Ureter (tissue), 1 donor: ENCODE measurements at regions not wholly inside any gene's neighbourhood (a gene's known extent, or its start where the extent isn't known, plus 50 kb on each side); places are given as distances from the start of the nearest gene placed in this dataset.

ENCODE experiments used
- DNase-seq: peaks from one replicate; pipeline ENCODE4 v3.0.0-alpha.2; 2020; ENCODE audit warnings: low spot score
- donor health status: DM: yes; HTN: yes; CAD: no.

DNA sequence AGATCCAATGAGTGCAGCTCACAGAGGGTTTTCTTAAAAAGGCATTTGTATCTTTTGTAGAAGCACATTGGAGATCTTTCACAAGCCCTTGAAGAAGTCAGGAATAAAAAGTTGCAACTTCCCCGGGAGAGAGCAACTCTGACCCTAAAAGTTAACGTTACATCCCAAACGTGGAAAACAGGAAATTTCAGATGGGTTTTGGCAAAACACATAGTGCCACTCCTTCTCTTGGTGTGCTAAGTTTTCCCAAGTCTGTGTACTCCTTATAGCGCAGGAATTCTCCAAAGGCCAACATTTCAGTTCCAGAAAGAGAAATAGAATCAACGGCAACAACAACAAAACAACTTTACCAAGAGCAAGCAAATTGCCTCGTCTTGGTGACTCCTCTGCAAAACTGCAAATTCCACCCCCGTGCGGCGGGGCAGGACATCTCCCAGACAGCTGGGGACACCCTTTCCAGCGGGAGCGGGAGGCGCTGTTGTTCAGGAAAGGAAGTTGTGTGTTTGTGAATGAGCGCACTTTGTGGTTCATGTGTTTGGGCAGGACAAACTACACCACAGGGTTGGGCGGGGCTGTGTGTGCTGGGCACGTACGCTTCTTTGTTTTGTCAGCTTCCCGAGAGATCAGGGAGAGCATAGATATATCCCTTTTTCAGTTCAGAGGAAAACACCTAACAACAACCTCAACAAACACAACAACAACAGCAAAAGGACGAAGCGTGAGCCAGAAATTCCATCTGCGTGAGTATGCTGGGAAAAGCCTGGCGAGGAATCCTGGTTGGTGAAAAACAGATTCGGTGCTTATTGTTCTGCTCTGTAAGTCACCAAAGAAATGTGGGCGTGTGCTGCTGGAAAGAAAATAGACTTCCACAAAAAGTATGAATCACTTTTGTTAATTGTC, 294.7 kb upstream of the PITRM1 start:
- DNase-seq = peak; percentile 82

DNA sequence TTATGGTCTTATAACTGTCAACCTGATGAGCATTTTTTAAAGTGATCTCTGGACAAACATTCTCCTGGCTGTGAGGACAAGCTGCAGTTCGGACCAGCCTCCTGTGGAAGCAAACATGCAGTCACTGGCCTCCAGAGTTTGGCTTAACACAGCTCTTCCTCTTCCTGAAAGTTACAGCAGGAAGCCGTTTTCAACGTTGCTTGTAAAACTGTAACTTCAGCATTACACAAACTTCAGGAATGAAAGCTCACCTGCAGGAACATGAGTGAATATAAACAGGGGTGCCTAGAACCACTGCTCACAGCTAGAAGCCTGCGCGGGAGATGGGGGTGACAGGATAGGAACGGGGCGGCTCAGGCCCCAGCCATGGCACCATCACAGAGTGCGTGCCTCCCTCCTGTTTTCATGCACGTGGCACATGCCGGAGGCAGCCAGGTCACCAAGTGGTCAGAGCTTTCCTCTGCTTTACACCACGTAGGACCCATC, 292.9 kb upstream of the PITRM1 start:
- DNase-seq = no peak

DNA sequence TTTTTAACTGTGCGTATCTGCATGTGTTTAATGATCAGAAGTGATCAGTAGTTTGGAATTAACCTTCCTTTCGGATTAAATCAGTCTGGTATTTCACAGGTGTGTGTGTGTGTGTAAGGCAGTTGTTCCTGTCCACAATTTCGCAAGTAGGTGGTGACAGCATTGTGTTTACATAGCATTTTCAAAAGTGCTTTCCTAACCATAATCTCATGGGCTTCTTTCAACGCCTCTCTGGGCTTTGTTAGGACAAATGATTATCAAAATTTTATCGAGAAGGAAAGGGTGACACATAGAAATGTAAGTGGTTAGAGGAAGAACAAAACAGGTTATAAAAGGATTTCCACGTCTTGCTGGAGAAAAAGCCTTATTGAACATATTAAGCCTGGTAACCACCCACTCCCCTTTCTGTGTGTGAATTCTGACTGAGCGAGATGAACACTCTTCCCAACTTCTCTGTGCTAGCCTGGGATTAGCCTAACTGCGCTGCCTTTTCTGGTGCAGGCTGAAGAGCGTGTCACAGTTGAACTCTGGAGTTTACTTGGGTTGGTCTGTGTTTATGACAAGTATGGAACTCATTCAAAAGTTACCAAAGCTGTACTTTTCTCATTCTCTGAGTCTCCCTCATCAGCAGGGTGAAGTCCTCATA, 292.3 kb upstream of the PITRM1 start:
- no peak for DNase-seq

DNA sequence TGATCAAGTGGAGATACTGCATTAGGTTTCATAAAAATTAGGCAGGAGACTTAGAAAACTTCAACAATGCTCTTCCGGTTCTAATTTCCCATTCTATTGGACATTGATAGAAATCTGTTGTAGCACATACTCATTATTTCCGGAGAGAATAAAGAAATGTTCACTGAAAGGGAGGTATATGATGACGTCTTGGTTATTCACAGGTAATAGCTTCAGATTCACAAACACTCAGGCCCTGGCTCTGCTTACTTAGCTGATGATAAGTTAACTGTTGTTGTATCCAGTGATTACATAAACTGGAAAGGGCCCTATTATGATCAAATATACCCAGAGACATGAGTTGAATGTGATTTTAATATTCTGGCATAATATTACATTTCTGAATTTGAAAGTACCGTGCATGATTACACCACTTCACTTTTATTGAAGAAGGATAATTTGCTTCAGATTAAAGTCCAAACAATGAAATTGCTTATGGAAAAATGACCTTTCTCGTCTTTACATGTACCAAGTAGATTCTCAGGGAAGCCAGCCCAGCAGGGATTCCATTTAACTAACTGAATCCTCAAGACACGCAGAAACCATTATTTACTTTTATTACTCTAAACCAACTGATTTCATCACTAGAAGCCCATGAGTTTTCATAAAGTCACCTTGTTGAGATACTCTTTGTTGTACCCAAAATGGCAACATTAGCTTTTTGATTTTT, 288.0 kb upstream of the PITRM1 start:
- DNase-seq = no peak

DNA sequence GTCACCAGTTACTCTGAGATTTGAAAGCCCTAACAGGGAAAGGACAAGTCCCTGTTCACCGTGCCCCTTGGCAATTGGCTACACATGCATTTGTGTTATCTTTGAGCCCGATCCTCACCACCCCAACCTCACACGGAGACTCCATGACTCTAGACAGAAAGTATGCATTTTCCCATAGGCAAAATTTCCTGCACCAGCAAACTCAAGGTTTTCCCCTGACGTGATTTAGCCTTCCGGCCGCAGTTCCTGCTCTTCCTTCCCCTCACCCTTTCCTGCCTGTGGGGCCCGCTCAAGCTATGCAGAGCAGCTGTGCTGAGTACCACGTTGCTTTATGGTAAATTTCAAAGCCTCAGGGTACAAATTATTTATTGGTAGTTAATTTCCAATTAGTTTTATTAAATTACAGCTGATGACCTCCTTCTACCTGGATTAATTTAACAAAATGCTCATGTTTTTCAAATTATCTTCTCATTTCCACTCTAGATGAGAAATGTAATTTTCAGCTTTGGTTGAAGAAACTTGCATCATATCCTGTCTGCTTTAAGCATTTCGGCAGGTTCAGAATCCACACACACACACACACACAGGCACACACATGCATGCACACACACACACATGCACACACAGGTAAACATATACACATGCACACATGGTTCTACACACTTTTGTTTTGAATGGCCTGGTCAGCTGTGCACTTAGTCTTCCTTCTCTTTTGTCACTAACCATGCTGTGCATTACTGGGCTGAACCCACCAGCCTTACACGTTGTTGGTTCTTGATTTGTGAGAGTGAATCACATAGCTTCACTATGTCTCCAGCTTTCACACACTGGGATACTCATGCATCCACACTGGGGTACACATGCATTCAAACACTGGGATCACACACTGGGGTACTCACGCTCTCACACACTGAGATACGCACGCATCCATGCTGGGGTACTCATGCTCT, 283.1 kb upstream of the PITRM1 start:
- no peak for DNase-seq

DNA sequence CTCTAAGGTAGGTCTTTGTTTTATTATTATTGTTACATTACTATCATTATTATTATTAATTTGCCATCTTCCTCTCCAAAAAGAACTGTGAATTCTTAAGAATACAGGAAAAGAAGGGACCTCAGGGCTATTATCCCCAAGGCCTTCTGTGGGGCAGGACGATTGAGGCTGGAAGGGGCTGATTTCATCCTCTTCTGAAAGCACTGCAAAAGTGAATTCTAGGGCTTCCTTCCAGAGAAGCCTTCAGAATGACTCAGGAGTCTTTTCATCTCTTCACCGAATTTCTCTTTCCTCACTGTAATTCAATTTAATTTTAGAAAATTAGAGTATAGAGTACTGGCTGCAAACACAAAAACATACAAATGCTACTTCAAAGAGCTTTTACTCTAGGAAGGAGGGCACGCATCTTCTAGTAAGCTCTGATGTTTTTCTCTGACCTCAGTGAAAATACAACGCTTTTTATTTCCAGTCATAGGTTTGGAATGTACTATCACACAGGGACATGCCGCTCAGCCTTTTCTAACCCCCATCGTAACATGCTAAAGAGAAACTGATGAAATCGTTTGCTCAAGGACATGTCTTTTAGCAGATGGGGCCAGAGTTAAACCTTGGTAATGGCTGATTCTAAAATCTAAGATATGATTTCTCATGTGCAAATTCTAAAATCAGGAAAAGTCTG, 280.2 kb upstream of the PITRM1 start:
- DNase-seq = no peak

DNA sequence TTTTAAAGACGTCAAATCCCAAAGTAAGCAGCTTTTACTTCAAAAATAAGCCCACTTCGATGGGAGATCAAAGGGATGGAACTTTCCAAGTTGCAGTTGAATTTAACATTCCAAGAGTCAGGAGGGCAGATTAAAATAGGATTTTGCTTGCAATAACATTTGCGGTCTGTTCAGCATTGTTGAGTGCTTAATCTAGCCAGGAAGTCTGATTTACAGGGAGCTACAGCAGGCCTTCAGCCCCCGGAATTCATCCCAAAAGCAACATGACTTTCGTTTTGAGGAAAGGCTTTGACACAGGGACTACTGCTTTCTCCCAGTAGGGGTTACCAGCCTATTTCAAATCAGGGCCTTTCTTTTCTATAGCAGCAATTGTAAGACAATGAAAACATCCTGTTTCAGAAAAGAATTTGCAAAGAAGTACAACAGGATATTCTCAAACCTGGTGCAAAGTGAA, 279.6 kb upstream of the PITRM1 start:
- no peak for DNase-seq

DNA sequence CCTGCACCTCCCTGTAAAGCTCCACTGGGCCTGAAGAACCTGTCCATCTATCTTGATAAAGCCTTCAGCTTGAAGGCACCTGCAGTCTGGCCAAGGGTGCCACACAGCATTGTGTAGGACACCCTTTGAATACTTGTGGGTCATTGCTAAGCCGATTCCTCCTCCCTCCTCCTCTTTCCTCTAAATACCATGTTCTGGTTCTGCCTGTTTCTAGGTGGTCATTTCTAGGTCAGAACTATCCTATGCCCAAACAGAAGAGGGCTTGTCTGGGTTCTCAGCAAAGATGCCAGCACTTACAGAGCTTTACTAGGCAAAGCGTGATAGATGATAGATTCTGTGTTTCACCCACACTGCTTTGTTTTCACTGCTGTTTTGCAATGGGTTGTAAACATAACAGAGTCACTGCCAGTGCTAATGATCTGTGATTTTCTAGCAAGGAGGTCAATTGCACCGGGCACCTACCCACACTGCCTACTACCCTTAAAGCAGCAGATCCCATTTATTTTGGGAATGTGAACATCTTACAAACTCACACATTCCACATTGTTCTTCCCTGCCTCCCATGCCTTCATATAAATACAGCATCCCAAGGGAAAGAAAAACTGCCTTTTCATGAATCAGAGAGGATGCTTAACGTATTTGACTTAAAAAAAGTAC, 279.1 kb upstream of the PITRM1 start:
- no peak for DNase-seq

DNA sequence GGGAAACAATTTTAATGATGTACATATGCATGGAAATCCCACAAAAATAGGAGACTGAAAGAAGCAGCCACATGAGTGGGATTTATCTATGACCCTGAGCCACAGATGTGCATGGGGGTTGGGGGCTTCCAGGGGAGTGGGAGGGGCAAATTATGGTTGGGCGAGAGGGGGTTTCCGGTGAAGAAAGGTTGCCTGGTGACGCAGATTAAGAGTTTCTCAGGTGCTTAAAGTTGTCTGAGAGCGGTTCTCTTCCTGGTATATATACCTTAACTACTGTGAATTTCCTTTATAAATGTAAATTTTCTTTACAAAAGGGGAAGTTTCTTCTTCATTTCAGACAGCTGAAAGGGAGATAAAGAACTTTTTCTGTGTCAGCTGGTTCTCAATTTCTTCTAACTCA, 273.6 kb upstream of the PITRM1 start:
- no peak for DNase-seq

DNA sequence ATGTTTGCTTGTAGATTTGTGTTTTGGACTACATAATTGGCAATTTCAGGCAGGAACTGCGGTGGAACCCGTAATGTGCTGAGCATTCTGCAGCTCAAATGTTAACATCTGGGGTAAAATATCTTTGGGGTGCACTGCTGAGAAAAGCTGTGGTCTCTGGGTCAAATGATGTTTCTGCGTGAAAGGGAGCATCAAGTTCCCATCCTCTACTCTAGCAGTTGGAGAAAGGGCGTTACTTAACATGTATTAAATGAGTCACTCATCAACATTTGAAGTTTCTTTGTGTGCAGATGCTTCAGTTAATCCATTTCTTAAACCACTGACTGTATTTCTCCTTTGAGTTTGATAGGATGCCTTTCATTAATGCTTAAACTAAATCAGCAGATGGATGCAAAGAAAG, 273.1 kb upstream of the PITRM1 start:
- no peak for DNase-seq

DNA sequence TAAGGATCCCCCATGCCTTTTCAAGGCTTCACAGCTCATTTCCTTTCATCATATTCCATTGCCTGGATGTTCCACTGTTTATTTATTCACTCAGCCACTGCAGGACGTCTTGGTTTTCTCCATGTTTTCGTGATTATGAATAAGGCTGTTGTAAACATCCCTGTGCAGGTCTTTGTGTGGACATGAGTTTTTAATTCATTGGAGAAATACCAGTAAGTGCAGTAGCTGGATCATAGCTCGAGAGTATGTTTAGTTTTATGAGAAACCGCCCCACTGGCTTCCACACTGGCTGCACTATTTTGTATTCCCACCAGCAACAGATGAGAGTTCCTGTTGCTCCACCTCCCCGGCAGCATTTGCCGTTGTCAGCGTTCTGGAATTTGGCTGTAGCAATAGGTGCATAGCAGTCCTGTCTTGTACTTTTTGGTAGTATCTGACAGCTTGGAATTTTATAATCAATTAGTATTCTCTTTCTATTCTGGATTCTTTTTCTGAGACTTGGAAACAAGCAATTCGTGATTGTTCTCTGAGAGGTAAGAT, 269.9 kb upstream of the PITRM1 start:
- DNase-seq = no peak

DNA sequence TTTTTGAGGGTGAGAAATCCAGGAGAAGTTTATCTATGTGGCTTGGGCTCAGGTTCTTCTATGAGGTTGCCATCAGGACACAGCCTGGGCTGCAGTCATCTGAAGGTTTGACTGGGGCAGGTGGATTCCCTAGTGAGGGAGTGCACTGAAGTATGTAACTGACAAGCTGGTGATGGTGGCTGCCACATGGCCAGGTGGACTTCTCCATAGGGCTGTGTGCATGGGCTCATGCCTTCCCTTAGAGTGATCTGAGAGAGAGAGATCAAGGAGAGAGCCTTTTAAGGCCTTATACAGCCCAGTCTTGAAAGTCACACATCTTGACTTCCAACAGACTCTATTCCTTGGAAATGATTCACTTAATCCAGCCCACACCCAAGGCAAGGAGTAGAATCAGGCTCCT, 266.6 kb upstream of the PITRM1 start:
- no peak for DNase-seq

DNA sequence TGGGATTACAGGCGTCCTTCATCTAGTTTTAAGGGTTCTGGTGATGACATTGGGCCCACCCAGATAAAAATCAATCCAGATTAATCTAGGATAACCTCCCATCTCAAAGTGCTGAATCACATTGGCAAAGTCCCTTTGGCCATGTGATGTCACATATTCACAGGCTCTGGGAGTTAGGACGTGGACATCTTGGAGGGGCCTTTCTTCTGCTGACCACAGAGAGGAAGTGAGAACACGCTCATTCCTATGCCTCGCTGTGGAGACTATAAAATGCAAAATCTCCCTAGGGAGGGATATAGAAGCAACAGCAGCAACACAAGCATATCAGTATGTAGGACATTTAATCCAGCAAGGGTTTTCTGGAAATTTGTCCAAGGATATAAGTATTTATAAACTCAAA, 266.0 kb upstream of the PITRM1 start:
- DNase-seq = no peak

DNA sequence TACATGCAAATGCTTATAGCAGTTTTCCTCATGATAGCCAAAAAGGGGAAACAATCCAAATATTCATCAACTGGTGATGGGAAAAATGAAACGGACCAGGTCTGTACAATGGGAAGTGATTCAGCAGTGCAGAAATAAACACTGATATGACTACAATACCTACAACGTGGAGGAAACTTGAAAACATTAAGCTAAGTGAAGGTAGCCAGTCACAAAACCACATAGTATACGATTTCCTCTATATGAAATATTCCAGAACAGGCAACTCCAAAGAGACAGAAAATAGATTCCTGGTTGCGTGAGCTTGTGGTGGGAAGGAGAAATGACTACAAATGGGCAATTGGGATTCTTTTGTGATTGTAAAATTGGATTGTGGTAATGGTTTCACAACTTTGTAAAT, 263.1 kb upstream of the PITRM1 start:
- no peak for DNase-seq

DNA sequence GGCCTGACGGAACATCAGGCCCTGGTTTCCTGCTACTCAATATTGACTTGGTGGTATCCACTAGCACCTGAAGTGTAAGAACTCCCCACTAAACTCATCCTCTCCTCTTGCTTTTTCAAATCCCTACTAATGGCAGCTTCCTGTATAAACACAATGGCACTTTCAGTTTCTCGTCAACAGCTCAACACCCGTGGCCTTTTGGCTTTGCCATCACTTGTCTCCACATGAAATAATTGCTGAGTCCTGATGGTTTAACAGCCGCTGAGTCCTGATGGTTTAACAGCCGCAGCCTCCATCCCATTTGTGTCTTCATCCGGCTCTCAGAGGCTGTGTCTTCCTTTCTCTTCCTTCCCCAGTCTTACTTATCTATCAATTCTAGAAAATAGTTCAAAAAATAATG, 261.4 kb upstream of the PITRM1 start:
- DNase-seq = no peak

DNA sequence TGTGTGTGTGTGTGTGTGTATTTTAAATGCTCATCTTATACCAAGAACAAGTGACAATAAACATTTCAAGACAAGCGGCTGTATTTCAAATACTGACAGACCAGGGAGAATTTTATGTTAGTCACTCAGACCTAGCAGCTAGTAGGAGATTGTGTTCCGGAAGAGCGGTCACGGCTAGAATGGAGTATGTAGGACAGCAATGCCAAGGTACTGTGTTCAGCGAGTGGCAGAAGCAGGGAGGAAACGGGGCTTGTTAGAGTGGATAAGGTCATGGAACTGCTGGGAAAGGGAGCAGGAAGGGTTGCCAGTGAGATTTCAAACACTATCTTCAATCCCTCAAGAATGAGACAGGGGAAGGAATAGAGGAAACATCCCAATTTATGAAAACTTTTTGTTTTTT, 260.5 kb upstream of the PITRM1 start:
- no peak for DNase-seq

DNA sequence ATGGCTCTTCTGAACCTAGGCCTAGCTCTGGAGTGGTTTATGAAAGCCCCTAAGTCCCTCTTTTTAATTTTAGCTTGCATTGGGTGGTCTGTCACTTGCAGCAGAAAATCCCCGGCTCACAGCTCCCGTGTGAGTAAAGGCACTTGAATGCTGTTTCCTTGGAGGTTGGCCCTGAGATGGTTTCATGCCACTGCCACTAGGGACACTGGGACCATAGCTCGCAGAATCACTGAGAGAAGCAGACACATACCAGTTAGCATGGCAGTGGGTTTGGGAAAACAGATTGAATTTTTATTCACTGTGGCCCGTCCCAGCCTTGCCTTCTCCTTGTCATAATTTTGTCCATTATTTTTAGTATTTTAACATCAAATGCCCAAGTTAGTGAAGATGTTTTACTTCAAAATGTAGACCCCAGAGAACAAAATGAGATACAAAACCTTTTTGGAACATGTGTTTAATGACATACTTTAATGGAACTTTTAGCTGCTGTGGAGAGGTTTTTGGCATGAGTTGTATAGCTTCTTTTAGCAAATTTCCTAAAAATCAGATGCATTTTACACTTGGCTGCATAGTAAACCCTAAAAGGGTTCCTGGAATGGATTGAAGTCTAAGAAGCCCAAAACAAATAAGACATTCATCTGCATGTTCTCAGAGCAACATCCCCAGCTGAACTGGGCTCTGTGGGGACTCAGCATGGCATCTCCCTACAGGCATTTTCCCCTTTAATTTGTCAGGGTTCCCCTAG, 259.7 kb upstream of the PITRM1 start:
- no peak for DNase-seq

DNA sequence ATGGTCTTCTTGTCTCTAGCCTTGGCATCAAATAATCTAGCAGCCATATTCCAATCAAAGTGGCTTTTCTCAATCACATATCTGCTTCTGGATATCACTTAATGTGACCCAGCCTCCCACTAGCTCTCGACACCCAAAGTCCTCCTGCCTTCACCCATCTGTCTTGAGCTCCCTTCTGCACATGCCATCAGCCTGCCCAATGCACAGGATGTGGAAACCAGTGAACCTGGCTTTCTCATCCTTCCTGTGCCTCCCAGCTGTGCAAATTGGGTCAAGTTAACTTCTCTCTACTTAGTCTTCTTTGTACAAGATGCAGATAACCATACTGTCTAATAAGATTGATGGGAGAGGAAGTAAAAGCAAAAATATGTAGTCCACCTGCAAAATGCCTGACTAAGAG, 257.9 kb upstream of the PITRM1 start:
- no peak for DNase-seq

DNA sequence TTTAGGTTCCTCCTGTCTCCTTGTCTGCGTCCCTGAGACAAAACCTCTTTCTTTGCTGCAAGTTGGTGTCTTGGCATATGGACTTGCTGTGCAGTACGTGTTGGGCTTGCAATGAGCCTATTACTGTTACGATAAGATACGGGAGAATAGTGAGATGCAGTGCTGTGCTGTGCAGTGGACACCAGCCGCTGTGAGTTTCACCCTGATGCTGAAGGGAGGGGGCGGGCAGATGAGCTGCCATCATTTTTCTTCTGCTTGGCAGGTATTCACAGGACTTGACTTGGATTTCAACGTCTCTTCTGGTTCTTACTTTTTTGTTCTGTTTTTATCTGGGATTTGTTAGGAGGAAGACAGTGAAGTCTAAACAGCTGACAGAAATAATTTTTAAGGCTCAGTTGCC, 257.1 kb upstream of the PITRM1 start:
- DNase-seq = no peak
